Heart right ventricle (tissue), 16 donors: ENCODE measurements at regions not wholly inside any gene's neighbourhood (a gene's known extent, or its start where the extent isn't known, plus 50 kb on each side); places are given as distances from the start of the nearest gene placed in this dataset.

ENCODE experiments used
- ATAC-seq, 8 donors: fragments of 200-7000 bp; cut with Tn5 transposase; one replicate each; pipeline ENCODE4 v1.9.1; 2020; ENCODE audit warnings: mild to moderate bottlenecking in 8 of 8, moderate library complexity in 8 of 8, moderate number of reproducible peaks in 1 of 8
- DNase-seq, 2 donors: peaks; one replicate each; pipeline ENCODE4 v3.0.0-alpha.2; 2020
- H3K27ac ChIP-seq, 10 donors: fragments of 200-600 bp; sonication (generic) in 2 of 10; one replicate each; pipeline versions ENCODE4 v1.5.0 to v1.8.0; 2020 to 2022; ENCODE audit warnings: mild to moderate bottlenecking in 3 of 10
- H3K27me3 ChIP-seq, 7 donors: fragments of 200-600 bp; one replicate each; pipeline ENCODE4 v1.8.0; 2021 to 2022; ENCODE audit warnings: mild to moderate bottlenecking in 2 of 7
- H3K36me3 ChIP-seq, 9 donors: fragments of 200-600 bp; sonication (generic) in 1 of 9; one replicate each; pipeline versions ENCODE4 v1.5.0 to v1.8.0; 2020 to 2022; ENCODE audit warnings: mild to moderate bottlenecking in 2 of 9
- H3K4me1 ChIP-seq, 9 donors: fragments of 200-600 bp; sonication (generic) in 1 of 9; one replicate each; pipeline versions ENCODE4 v1.5.0 to v1.8.0; 2020 to 2022; ENCODE audit warnings: mild to moderate bottlenecking in 4 of 9
- H3K4me3 ChIP-seq, 10 donors: fragments of 200-600 bp; sonication (generic) in 2 of 10; one replicate each; pipeline versions ENCODE4 v1.5.0 to v1.8.0; 2020 to 2022; ENCODE audit warnings: mild to moderate bottlenecking in 7 of 10, moderate library complexity in 2 of 10
- H3K9me3 ChIP-seq, 11 donors: fragments of 200-600 bp in 10 of 11; sonication (generic) in 2 of 11; one replicate each; pipeline versions ENCODE4 v1.5.0 to v1.8.0; 2013 to 2022; ENCODE audit warnings: mild to moderate bottlenecking in 2 of 11, control low read depth in 1 of 11, moderate library complexity in 1 of 11
- WGBS, 2 donors: extraction: QIAGEN DNeasy Blood & Tissue Kit; methylation state at CpG; one replicate each; pipeline ENCODE4 v1.1.7; 2013; ENCODE audit warnings: inconsistent platforms in 1 of 2; 5-methylcytosine and 5-hydroxymethylcytosine counted together
- intact Hi-C, 10 donors: fragments of 100-400 bp; cut with DNase I; formaldehyde crosslinking; loops; one replicate each; pipeline versions ENCODE4 v1.11.1 to v1.14.2; 2022
- TF ChIP-seq, protein P1 (sequence below), 9 donors: fragments of 200-600 bp; sonication (generic) in 2 of 9; IDR thresholded peaks; one replicate each; pipeline versions ENCODE4 v1.5.0 to v1.8.0; 2021 to 2022; ENCODE audit warnings: antibody characterized with exemption in 9 of 9, mild to moderate bottlenecking in 5 of 9, moderate library complexity in 1 of 9
- donor health status: Arrhythmogenic right ventricular cardiomyopathy.
- donor health status: ischemic (EF 13 %, LVEDD 7.1; RV severe dilation, severe dysfunction).
- donor health status: healthy with polysubstance abuse.
- donor health status: DM: no; HTN: yes; CAD: no.
- donor health status: DM: no; HTN: no; CAD: no.
- donor health status: ischemic (EF 25% LVEDD 6.9; RV normal size, moderate dysfunction).
- donor health status: ischemic (EF 25% LVEDD 5.7; RV mildly dilated, moderate dysfunction).
- donor health status: healthy.
- donor health status: DM: yes; HTN: yes; CAD: no.
- donor health status: Ischemic cardiomyopathy.
- donor health status: ischemic (EF 35%, LVEDD 5.7; RV mildly dilated, moderate dysfunction).
- donor health status: nonischemic (EF 11% LVEDD 7.7; RV severe dilation, severe dysfunction).
- donor health status: DM: yes; HTN: yes; CAD: no.
- donor health status: PGD.
- donor health status: ischemic (EF 29% LVEDD 5.4; RV normal size, mild dysfunction).
- donor health status: nonischemic (EF 23%, LVEDD 6.1; RV moderate dilation, normal function).

DNA sequence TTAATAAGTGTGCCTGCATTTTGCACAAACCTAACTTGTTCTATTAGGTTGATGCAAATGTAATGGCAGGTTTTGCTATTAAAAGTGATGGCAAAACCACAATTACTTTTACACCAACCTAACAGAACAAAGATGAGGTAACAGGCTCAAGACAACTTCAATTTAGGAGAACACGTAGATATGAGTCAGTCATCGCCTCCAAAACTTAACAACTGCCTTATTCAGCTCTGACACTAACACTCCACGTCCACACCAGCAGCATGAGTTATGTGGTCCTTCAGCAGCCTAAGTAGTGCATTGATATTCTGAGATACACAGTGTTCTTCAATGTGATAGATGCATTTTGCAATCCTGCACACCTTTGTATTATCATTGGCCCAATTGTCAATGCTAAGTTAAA is 1175.1 kb upstream of the ACVR2A start:
- Histone ChIP-seq H3K4me1 (no peaks in the 10 kb centered on the region), H3K27ac (no peak overlapping the region), H3K9me3 (no peaks in the 10 kb centered on the region), H3K4me3 (no peak overlapping the region), H3K27me3 (no peaks in the 10 kb centered on the region), H3K36me3 (no peaks in the 10 kb centered on the region)
- TF ChIP-seq, protein P1, sequence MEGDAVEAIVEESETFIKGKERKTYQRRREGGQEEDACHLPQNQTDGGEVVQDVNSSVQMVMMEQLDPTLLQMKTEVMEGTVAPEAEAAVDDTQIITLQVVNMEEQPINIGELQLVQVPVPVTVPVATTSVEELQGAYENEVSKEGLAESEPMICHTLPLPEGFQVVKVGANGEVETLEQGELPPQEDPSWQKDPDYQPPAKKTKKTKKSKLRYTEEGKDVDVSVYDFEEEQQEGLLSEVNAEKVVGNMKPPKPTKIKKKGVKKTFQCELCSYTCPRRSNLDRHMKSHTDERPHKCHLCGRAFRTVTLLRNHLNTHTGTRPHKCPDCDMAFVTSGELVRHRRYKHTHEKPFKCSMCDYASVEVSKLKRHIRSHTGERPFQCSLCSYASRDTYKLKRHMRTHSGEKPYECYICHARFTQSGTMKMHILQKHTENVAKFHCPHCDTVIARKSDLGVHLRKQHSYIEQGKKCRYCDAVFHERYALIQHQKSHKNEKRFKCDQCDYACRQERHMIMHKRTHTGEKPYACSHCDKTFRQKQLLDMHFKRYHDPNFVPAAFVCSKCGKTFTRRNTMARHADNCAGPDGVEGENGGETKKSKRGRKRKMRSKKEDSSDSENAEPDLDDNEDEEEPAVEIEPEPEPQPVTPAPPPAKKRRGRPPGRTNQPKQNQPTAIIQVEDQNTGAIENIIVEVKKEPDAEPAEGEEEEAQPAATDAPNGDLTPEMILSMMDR (IDR thresholded peaks at IDR 0.05): no peak
- ATAC-seq (no peak), DNase-seq (no peak)
- intact Hi-C loops: no loop called here
- WGBS, 2 donors: 72 to 73% methylated on average over 3 of the region's 3 CpGs

DNA sequence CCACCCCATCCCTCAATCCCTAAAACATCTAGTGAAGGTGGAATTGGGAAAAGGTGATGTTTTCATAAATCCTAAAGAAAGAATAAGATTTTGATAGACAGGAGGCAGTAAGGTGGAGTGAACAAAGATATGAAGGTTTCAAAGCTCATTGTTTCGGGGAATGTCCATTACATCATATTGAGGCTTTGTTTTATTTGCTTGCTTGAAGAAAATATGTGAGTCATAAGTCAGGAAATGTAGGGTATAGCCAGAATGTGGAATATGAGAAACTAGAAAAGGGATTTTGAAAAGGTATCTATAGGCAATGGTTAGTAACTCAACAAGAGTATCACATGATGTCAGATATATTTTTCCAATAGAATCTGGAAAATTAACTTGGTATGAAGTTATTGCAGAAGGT is 1178.5 kb upstream of the ACVR2A start:
- TF ChIP-seq, protein P1 (IDR thresholded peaks at IDR 0.05): no peak
- Histone ChIP-seq H3K27ac (no peak overlapping the region), H3K27me3 (no peaks in the 10 kb centered on the region), H3K36me3 (no peaks in the 10 kb centered on the region), H3K4me1 (no peaks in the 10 kb centered on the region), H3K4me3 (no peak overlapping the region), H3K9me3 (no peaks in the 10 kb centered on the region)
- intact Hi-C loops: no loop called here
- ATAC-seq (no peak), DNase-seq (no peak)
- 75 to 83% methylated on average over 1 of the region's 1 CpG for WGBS, 2 donors

DNA sequence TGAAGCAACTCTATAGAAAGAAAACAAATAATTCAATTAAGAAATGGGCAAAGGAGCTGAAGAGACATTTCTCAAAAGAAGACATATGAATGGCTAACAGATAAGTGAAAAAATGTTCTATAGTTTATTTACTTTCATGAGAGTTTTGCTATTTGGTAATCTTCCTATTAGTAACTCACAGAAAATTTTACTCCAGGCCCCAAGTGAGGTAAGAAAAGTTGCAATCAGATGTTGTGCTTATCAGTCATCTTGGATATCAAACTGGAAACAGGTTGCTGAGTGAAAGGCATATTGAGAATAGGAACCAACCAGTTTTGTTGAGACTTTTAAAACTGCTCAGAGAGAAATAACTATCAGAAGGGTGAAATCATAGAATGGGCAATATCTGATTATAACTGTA is 1179.0 kb upstream of the ACVR2A start:
- Histone ChIP-seq H3K4me1 (no peaks in the 10 kb centered on the region), H3K27ac (no peak overlapping the region), H3K27me3 (no peaks in the 10 kb centered on the region), H3K9me3 (no peaks in the 10 kb centered on the region), H3K36me3 (no peaks in the 10 kb centered on the region), H3K4me3 (no peak overlapping the region)
- ATAC-seq (no peak), DNase-seq (no peak)
- TF ChIP-seq, protein P1 (IDR thresholded peaks at IDR 0.05): no peak
- intact Hi-C loops: no loop called here

DNA sequence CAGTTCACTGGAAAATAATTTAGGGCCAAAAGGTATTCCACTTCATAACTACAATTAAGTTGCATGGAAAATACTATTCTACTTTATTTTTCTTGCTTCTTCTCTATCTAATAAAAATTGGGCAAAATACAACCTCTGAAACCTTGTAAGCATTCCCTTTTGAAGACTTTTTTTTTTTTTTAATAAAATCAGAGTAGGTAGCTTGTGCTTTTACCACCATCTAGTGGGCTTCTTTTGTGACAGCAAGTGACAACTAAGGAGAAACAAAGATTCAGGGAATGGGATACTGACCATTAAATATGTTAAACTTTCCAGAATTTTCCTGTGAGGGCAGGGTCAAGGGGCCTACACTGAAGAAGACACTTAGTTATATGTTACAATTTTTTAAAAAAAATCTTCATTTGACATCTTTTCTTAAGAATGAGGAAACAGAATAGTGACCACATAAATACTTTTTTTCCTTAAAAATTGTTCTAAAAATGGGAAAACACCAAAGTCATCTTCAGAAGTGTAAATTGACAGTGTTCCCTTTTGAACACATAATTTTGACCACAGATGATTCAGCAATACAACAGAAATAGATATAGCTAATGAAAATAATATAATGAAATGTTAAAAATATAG is 1183.2 kb upstream of the ACVR2A start:
- no peaks in the 10 kb centered on the region for H3K27me3 ChIP-seq
- H3K4me3 ChIP-seq: no peak overlapping the region
- DNase-seq (no peak), ATAC-seq (no peak)
- no peak overlapping the region for H3K27ac ChIP-seq
- TF ChIP-seq, protein P1 (IDR thresholded peaks at IDR 0.05): peak; percentile 7 to 67 (median 48)
- H3K36me3 ChIP-seq: no peaks in the 10 kb centered on the region
- no peaks in the 10 kb centered on the region for H3K4me1 ChIP-seq
- H3K9me3 ChIP-seq: peaks cover 0 to 8% (median 0%) of the 10 kb centered on the region in 11 donors
- intact Hi-C loops: no loop called here
